ENCODE measurements at regions not wholly inside any gene's neighbourhood (a gene's known extent, or its start where the extent isn't known, plus 50 kb on each side); places are given as distances from the start of the nearest gene placed in this dataset.

DNA sequence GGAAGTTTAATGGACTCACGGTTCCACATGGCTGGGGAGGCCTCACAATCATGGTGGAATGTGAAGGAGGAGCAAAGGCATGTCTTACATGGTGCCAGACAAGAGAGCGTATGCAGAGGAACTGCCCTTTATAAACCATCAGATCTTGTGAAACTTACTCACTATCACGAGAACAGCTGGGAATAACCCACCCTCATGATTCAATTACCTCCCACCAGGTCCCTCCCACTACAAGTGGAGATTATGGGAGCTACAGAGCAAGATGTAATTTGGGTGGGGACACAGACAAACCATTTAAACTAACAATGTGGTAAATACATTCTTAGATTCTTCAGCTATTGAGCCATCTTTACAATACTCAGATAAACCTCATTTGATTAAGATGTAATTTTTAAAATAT lies 176.1 kb downstream of the SH3BP4 start:
- TF ChIP-seq, protein P1, sequence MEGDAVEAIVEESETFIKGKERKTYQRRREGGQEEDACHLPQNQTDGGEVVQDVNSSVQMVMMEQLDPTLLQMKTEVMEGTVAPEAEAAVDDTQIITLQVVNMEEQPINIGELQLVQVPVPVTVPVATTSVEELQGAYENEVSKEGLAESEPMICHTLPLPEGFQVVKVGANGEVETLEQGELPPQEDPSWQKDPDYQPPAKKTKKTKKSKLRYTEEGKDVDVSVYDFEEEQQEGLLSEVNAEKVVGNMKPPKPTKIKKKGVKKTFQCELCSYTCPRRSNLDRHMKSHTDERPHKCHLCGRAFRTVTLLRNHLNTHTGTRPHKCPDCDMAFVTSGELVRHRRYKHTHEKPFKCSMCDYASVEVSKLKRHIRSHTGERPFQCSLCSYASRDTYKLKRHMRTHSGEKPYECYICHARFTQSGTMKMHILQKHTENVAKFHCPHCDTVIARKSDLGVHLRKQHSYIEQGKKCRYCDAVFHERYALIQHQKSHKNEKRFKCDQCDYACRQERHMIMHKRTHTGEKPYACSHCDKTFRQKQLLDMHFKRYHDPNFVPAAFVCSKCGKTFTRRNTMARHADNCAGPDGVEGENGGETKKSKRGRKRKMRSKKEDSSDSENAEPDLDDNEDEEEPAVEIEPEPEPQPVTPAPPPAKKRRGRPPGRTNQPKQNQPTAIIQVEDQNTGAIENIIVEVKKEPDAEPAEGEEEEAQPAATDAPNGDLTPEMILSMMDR (IDR thresholded peaks at IDR 0.05; ENCODE audit: insufficient read depth, low read length), result no peak
- no peak for TF ChIP-seq POLR2AphosphoS5 (IDR thresholded peaks at IDR 0.05; ENCODE audit: low read depth)
- TF ChIP-seq, protein P2, sequence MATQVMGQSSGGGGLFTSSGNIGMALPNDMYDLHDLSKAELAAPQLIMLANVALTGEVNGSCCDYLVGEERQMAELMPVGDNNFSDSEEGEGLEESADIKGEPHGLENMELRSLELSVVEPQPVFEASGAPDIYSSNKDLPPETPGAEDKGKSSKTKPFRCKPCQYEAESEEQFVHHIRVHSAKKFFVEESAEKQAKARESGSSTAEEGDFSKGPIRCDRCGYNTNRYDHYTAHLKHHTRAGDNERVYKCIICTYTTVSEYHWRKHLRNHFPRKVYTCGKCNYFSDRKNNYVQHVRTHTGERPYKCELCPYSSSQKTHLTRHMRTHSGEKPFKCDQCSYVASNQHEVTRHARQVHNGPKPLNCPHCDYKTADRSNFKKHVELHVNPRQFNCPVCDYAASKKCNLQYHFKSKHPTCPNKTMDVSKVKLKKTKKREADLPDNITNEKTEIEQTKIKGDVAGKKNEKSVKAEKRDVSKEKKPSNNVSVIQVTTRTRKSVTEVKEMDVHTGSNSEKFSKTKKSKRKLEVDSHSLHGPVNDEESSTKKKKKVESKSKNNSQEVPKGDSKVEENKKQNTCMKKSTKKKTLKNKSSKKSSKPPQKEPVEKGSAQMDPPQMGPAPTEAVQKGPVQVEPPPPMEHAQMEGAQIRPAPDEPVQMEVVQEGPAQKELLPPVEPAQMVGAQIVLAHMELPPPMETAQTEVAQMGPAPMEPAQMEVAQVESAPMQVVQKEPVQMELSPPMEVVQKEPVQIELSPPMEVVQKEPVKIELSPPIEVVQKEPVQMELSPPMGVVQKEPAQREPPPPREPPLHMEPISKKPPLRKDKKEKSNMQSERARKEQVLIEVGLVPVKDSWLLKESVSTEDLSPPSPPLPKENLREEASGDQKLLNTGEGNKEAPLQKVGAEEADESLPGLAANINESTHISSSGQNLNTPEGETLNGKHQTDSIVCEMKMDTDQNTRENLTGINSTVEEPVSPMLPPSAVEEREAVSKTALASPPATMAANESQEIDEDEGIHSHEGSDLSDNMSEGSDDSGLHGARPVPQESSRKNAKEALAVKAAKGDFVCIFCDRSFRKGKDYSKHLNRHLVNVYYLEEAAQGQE (IDR thresholded peaks at IDR 0.05; ENCODE audit: insufficient replicate concordance, low read depth), result no peak
- no peak for TF ChIP-seq SPI1 (IDR thresholded peaks at IDR 0.05; ENCODE audit: borderline replicate concordance, low read depth)
- no peak for TF ChIP-seq GABPA (IDR thresholded peaks at IDR 0.05; ENCODE audit: low read depth)
